8988T (cell line): ENCODE measurements at regions not wholly inside any gene's neighbourhood (a gene's known extent, or its start where the extent isn't known, plus 50 kb on each side); places are given as distances from the start of the nearest gene placed in this dataset.

ENCODE experiments used
- DNase-seq: peaks from one replicate; pipeline ENCODE4 v3.0.0; 2011

DNA sequence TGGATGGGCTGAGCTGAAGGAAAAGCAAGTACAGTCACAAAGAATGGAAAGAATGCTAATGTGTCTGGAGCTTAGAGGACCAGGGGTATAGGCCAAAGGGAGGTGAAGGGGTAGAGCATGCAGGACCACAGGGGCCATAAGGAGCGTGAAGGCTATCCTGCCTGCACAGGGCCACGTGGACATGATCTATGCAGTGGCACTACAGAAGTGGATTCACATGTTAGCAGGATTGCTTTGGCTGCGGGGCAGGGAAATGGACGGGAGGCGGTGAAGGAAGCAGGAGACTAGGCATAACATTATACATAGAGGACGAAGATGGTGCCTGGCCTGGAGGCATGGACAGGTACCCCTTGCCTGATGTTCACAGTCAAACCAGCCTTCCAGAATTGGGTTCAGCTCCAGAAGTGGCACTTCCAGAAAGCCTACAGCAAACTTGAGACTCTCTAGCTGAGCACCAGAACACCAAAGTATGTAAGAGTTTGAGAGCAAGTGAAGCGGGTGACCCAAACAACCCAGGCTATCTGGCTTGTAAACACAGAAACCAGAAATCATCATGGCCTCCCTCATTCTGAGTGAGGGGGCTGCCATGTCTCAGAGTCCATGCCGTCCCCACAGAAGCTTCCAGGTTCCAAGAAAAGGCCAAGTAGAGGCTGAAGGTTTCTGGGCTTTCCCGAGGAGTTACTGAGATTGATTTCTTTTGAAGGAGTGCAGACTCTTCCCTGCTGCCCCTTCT, 135.5 kb upstream of the JUN start:
- no peak for DNase-seq

DNA sequence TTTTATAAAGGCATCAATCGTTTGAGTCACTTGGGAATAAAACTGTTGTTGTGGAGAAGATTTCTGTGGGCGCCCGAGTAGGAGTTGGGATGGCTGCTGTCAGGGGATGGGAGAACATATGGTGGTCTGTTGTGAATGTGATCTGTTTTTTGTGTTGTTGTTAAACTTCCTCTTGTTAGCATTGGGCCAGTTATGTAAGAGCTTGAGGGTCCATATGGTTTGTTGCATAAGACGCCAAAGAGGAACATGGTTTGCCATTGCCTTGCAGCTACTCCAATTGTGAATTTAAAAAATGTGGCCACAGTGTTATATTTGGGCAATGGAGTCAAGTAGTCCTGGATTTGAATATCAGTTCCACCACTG, 136.1 kb upstream of the JUN start:
- DNase-seq = no peak

DNA sequence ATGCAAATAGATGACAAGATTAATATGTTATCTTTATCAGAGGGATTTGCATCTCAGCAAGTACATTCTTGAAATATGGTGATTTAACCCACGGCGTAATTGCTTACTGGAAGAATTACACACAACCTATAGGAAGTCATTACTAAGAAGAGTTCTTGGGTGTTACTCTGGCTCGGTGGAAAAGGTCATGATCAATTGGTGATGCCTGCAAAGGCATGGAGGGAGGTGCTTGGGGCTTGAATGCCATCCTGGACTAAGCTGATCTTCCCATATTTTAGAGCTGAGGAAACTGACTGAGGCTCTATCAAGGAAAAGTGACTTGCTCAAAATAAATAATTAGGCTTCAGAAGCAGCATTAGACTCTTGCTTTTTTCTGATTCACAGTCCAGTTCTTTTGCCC, 137.5 kb upstream of the JUN start:
- no peak for DNase-seq

DNA sequence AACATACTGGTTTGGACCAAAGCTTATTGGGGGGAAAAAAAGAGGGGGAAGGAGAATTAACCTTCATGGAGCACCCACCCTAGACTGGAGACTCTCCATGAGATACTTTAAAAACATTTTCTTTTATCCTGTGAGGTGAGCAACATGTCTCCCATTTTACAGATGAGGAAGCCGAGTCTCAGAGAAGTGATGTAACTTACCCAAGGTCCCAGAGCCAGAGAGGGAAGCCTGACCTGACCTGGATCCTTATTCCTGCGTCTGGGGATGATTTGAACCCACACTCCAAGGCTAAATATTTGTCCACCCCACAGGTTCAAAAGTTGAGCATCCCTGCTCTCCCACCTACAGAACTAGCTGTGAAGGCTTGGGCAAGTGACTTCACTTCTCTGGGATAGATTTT, 137.9 kb upstream of the JUN start:
- no peak for DNase-seq

DNA sequence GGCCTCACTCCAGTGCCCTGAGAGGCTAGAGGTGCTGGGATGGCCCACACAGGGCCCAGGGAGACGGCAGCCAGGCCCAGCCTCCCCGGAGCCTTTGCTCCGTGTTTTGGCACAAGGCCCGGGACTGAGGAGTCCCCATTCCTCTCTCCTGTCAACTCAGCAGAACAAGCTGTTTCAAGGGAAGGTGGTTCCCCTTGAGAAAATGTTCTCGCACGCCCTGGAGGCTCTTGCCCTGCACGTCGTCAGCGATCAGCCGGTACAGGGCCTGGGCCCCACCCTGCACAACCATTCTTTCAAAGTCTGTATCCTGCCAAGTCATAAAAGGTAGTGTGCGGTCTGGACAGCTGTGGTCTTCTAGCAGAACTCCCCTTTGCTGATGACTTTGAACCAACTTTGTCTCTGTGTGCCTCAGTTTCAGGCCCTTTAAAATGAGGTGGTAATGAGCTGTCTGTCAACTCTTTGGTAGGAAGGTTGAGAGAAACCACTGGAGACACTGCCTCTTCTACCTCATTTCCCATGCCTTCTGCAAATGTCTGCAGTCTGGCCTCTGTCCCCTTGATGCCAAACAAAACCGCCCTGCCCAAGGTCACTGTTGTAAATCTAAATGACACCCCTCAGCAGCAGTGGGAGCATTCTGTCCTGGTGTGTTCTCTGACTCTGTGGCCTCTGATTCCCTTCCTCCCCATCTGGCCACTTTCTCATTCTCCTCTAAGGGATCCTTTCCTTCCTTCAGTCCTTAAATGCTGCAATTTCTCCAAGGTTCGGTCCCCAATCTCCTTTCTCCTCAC, 138.6 kb upstream of the JUN start:
- DNase-seq = no peak

DNA sequence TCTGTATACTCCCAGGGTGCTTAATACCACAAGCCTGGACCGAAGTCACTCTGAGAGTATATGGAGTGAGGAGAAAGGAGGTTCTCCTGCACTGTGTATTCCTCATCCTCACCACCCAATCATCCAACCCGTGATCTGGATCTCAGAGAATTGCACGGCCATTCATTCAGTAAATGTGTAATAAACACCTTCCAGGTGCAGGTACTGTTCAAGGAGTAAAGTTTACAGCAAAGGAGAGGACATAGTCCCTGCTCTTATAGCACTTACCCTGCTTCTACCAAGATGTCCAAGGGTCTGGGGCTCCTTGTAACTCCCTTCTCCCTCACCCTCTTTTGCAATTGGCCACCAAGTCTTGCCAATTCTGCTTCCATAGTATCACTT, 139.2 kb upstream of the JUN start:
- no peak for DNase-seq

DNA sequence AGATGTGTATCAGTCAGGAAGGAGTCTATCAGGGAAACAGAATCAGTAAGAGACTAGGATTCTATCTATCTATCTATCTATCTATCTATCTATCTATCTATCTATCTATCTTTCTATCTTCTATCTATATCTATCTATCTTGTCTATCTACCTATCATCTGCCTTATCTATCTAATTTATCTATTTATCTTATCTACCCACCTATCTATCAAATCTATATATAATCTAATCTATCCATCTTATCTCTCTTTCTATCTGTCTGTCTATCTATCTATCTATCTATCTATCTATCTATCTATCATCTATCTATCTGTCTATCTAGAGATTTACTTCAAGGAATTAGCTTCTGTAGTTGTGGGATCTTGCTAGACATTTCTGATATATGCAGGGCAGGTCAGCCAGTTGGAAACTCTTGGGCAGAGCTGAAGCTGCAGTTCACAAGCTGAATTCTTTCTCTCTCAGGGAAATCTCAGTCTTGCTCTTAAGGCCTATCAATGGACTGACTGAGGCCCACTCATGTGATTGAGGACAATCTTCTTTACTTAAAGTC, 140.2 kb upstream of the JUN start:
- no peak for DNase-seq

DNA sequence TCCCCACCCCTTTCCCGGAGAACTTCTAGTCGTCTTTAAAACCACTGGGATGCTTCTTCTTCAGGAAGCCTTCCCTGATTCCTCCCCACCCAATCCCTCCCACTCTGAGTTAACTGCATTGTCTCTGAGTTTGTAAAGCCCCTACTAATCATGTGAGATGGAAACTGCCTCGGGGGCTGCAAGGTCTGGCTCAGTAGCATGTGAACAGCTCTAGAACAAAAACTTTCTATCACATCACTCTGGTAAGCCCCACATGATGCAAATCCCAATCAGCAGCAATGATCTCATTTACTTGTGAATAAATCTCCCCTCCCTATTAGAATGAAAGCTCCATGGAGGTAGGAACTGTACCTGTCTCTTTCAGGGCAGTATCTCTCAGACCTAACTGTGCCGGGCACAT, 141.0 kb upstream of the JUN start:
- DNase-seq = no peak

DNA sequence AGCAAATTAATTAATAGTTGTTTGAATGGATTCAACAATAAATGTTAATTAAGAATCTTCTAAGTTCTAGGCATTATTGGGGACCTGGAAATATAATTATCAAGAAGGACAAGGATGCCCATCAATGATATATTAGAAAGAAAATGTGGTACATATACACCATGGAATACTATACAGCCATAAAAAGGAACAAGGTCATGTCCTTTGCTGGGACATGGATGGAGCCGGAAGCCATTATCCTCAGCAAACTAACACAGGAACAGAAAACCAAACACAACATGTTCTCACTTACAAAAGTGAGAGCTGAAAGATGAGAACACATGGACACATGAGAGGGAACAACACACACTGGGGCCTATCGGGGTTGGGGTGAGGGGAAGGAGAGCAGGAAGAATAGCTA, 141.4 kb upstream of the JUN start:
- no peak for DNase-seq

DNA sequence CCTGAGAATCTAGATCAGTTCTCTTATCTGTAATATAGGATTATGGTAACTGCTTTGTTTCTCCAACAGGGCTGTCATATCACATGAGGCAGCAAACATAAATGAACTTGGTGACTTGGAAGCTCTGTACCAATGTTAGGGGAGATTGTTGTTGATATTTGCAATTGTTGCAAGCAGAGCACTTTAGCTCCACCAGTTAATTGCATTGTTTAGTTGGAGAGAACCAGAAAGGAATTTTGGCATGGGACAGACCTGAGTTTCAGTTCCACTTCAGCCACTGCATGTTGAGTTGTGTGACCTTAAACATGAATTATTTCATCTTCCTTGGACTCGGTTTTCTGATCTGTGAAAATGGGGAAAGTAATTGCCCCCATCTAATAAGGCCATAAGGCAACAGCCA, 142.3 kb upstream of the JUN start:
- DNase-seq = no peak

DNA sequence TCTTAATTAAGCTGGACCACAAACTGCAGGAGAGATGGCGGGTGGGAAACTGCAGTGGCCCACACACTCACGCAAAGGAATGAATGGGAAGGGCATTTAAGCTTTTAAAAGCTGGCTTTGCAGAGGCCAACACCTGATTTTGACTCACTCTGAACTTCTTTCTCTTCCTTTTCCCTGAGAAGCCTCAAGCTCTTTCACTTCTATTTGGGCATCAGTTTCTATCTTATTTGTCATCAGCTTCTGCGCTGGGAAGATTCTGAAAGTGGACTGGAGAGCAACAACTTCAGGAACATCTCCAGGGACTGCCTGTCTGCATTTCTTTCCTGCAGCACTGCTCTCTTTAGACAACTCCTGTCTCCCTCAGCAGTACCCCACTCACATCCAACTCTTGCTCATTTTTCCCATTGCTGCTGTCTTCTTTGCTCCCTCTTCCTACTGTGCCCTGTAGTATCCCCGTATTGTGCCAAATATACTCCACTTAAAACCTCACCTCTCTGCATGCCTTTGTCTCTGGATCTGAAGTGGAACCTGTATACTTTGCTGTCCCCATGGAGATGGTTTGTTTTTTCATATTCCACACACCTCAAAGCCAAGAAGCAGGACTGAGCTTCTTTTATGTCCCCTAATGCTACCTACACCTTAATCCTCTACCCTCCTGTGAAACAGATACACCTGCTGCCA, 143.3 kb upstream of the JUN start:
- no peak for DNase-seq

DNA sequence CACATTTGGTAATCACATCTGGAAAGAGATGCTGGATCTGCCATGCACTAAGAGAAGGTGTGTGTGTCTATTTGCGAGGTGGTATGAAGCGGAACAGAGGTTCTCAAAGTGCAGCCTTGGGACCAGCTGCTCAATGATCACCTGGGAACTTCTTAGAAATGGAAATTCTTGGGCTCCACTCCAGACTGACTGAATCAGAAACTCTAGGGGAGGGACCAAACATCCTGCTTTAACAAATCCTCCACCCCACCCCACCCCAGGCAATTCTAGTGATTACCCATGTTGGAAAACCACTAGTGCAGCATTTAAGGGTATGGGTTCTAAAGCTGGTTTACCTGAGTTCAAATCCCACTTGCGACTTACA, 143.9 kb upstream of the JUN start:
- no peak for DNase-seq

DNA sequence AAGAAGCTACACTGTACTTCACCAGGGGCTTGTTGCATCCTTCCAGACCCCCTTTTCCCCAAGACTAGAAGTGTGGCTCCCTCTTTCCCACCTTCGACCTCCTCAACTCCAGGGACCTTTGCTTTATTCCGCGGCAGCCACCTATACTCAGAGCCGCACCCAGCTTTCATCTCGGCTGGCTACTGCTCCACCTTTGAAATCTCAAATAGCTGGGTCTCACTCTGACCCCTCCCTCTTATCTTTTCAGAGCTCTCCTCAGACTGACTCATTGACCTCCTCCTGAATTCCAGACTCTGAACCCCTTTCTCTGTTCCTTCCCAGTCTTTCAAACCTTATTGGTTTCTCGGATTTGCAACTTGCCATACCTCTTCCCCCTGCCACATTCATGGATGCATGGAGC, 144.7 kb upstream of the JUN start:
- no peak for DNase-seq

DNA sequence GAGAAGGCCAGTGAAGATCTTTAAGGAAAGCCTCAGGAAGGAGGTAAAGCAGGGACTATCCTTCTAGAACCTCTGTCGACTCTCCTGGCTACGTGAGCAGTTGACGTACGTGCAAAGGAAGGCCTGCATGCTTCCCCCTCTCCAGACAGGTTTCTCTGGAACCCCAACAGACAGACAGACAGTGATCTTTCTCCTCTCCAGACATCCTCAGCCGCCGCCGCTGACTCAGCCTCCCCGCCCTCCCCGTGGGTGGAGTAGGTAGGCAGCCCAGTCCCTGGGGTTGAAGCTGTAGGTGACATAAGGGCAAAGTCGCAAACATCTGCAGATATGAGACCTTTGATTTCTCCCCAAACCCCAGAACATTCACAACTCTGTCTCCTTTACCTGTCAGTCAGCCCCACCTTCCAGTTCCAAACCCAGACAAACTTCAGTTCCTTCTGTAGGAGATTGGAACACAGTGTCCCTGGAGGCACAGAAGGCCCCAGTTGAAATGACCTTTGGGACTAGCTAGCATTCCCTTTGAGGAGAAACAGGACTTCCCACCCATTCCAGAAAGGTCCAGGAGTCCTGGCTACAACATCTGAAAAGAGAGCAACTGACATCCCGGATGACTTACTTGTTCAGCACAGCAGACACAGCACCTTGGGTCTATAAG, 146.0 kb upstream of the JUN start:
- DNase-seq = no peak

DNA sequence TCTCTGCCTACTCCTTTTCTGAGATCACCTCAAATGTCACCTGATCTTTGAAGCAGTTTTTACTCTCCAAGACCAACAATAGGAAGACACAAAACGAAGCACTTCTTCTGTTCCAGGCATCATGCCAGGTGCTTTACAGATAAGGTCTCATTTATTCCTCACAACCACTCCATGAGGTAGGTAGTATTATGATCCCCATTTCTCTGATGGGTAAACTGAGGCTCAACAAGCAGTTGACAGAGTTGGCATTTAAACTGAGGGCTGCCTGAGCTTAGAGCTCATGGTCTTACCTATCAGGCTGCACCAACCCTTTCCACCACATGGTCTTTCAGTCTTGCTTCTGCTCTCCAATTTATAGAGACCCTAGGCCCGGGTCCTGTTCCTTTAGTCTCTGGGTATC, 147.2 kb upstream of the JUN start:
- no peak for DNase-seq

DNA sequence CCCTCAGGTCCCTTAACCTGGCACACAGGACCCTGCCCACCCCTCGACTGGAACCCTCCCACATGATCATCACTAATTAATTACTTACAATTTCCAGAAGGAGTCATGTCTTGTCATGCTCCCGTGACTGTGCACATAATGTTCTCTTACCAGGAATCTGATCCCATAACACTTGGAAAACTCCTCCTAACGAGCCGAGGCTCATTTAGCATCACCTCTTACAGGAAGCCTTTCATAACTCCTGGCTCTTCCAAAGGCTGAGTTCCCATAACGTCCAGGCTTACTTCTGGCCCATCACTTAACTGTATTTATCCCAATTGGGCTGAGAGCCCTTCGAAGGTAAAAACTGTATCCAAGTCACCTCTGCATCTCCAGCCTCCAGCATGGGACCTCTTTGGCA, 147.9 kb upstream of the JUN start:
- no peak for DNase-seq

DNA sequence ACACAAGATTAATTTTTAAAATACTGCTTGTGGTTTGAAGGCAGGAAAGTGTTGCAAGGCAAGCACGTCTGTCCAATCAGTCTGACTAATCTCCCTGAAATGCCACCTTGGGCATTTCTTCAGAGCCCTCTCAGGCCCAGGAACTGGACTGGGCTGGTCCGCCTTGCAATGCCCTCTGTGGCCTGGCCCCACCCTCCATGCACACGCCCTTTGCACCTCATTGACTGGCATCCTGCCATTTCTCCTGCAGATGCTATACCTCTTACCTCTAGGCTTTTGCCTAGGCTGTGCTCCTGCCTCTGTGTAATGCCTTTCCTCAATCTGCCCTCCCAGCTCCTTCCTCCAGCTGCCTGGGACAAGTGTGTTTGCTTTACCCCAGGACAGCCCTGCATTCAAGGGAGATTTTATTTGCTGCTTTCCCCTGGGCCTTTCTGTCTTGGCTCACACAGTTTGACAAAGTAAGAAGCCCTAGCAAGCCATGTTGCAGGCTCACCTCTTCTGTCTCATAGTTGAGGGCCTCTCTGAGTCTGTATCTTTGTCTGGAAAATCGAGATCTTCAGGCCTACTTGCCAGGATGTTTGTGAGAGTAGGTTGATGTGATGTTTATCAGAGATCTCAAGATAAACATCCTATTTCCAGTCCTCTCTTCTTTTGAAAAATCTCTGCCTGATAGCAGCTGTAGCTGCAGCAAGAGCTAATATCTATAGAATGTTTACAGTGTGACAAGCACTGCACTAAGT, 149.2 kb upstream of the JUN start:
- no peak for DNase-seq

DNA sequence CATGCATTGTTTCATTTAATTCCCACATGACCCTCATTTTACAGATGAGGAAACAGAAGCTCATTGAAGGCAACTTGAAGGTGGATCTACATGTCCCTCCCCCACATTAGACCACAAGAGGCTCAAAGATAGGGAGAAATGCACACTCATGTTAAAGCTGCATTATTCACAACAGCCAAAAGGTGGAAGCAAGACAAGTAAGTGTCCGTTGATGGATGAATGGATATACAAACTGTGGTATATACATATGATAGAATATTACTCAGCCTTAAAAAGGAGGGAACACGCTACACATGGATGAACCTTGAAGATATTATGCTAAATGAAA, 149.7 kb upstream of the JUN start:
- DNase-seq = no peak

DNA sequence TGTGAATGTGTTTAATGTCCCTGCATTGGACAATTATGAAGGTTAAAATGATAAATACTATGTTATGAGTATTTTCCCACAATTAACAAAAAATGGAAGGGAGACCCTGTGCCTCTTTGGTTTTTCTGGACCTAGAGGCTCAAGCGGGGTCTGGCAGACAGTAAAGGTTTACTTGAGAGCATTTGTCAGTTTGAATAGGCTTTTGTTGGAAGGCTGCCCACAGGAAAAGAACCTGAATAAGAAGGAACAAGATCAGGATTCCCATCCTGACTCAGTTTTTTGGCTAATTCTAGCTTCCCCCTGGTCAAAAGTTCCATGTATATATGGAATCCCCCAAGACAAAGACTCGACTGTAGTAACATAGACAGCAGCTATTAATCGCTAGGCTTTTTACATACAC, 150.9 kb upstream of the JUN start:
- DNase-seq = no peak

DNA sequence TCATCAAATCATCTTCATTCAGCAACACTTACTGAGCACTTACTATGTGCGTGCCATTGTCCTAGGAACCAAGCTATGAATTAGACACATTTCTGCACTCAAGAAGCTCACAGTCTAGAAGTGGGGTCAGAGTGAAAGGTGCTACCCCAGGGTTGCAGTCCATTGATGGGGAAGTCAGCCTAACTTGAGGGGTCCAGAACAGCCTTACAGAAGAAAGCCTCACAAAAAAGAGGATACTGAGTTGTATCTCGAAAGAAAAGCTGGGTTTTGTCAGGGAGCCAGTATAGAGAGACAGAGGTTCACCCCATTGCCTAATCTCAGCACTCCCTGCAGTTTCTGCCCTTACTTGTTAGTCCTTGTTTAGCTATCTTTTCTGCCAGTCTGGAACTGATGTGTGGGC, 153.1 kb upstream of the JUN start:
- no peak for DNase-seq

DNA sequence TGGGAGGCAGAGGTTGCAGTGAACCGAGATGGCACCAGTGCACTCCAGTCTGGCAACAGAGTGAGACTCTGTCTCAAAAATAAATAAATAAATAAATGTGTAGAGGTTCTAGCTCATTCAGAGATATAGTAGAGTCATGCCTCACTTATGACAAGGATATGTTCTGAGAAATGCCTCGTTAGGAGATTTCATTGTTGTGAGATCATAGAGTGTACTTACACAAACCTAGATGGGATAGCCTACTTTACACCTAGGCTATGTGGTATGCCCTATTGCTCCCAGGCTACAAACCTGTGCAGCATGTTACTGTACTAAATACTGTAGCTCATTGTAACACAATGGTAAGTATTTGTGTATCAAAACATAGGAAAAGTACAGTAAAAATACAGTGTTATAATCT, 155.3 kb upstream of the JUN start:
- no peak for DNase-seq

DNA sequence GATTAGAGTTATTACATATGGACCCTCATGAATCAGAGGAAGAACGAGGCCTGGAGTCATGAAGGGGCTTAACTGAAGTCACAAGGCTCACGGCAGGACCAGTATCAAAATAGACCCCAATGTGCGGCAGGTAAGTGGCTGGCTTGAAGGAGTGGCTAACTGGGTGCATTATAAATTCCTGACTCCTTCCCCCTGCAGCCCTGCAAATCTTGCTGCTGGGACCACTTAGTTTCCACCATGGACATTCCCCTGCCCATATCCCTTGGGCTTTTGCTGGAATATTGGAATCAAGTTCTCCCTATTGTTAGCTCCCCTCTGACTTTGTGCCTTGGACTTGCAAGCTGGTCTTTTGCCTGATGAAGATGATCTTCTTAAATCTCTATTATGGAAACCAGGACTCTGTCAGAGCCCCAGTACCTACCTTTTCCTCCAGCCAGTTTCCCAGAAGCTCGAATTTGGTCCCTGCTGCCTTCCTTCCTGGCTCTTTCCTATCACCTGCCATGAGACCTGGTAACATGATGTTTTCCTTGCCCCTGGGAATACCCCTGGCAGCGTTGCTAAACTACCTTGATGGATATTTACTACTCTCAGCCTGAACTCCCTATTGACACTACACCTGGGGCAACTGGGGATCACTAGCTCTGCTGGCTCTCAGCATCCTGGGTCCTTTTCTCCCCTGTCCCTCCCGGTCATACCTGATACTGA, 156.0 kb upstream of the JUN start:
- DNase-seq = no peak
